ENCODE measurements at regions not wholly inside any gene's neighbourhood (a gene's known extent, or its start where the extent isn't known, plus 50 kb on each side); places are given as distances from the start of the nearest gene placed in this dataset.
"Not testable (repeated sequence)": the region's sequence is repeated elsewhere in the genome, so short reads cannot be mapped to it uniquely, and the experiment has no call there.

- no peaks in the 10 kb centered on the region for H3K27me3 ChIP-seq (ENCODE audit: control insufficient read depth in 5 of 5, insufficient read depth in 4 of 5, low read length in 5 of 5)
- no peak overlapping the region for H3K27ac ChIP-seq (ENCODE audit: low read depth, low read length)
- no peak overlapping the region for H3K4me3 ChIP-seq (ENCODE audit: low read depth in 1 of 5, low read length in 5 of 5)
- no peaks in the 10 kb centered on the region for H3K4me1 ChIP-seq (ENCODE audit: control insufficient read depth in 5 of 5, insufficient read depth in 5 of 5, low read length in 5 of 5)
- no peak overlapping the region for H3K9ac ChIP-seq (ENCODE audit: low read length in 5 of 5)
- H3K9me3 ChIP-seq (ENCODE audit: control insufficient read depth in 5 of 5, low read length in 5 of 5) = peaks cover 0 to 3% (median 0%) of the 10 kb centered on the region in 5 donors
- H3K36me3 ChIP-seq (ENCODE audit: control insufficient read depth in 5 of 5, insufficient read depth in 5 of 5, low read length in 5 of 5) = no peaks in the 10 kb centered on the region
These were observed 477.1 kb upstream of the SPRY2 start for GRCh38 chr13:80817979-80818378.

GRCh38 chr13:80814541-80814940 is 473.6 kb upstream of the SPRY2 start:
- Histone ChIP-seq H3K27me3 (ENCODE audit: control insufficient read depth in 5 of 5, insufficient read depth in 4 of 5, low read length in 5 of 5) (no peaks in the 10 kb centered on the region), H3K9ac (ENCODE audit: low read length in 5 of 5) (no peak overlapping the region), H3K4me1 (ENCODE audit: control insufficient read depth in 5 of 5, insufficient read depth in 5 of 5, low read length in 5 of 5) (no peaks in the 10 kb centered on the region), H3K4me3 (ENCODE audit: low read depth in 1 of 5, low read length in 5 of 5) (no peak overlapping the region), H3K27ac (ENCODE audit: low read depth, low read length) (no peak overlapping the region), H3K36me3 (ENCODE audit: control insufficient read depth in 5 of 5, insufficient read depth in 5 of 5, low read length in 5 of 5) (no peaks in the 10 kb centered on the region), H3K9me3 (ENCODE audit: control insufficient read depth in 5 of 5, low read length in 5 of 5) (peaks cover 0 to 9% (median 0%) of the 10 kb centered on the region in 5 donors)

GRCh38 chr13:80810294-80810693 is 469.4 kb upstream of the SPRY2 start:
- not testable (repeated sequence) for H3K9ac ChIP-seq (ENCODE audit: low read length in 5 of 5); H3K4me1 ChIP-seq (ENCODE audit: control insufficient read depth in 5 of 5, insufficient read depth in 5 of 5, low read length in 5 of 5); H3K27me3 ChIP-seq (ENCODE audit: control insufficient read depth in 5 of 5, insufficient read depth in 4 of 5, low read length in 5 of 5); H3K4me3 ChIP-seq (ENCODE audit: low read depth in 1 of 5, low read length in 5 of 5); H3K9me3 ChIP-seq (ENCODE audit: control insufficient read depth in 5 of 5, low read length in 5 of 5); H3K27ac ChIP-seq (ENCODE audit: low read depth, low read length); H3K36me3 ChIP-seq (ENCODE audit: control insufficient read depth in 5 of 5, insufficient read depth in 5 of 5, low read length in 5 of 5)

GRCh38 chr13:80802946-80803345 is 462.0 kb upstream of the SPRY2 start:
- Histone ChIP-seq H3K4me3 (ENCODE audit: low read depth in 1 of 5, low read length in 5 of 5) (no peak overlapping the region), H3K4me1 (ENCODE audit: control insufficient read depth in 5 of 5, insufficient read depth in 5 of 5, low read length in 5 of 5) (no peaks in the 10 kb centered on the region), H3K36me3 (ENCODE audit: control insufficient read depth in 5 of 5, insufficient read depth in 5 of 5, low read length in 5 of 5) (no peaks in the 10 kb centered on the region), H3K9ac (ENCODE audit: low read length in 5 of 5) (no peak overlapping the region), H3K9me3 (ENCODE audit: control insufficient read depth in 5 of 5, low read length in 5 of 5) (no peaks in the 10 kb centered on the region), H3K27me3 (ENCODE audit: control insufficient read depth in 5 of 5, insufficient read depth in 4 of 5, low read length in 5 of 5) (no peaks in the 10 kb centered on the region), H3K27ac (ENCODE audit: low read depth, low read length) (no peak overlapping the region)

- H3K27ac ChIP-seq (ENCODE audit: low read depth, low read length) = no peak overlapping the region
- H3K27me3 ChIP-seq (ENCODE audit: control insufficient read depth in 5 of 5, insufficient read depth in 4 of 5, low read length in 5 of 5) = no peaks in the 10 kb centered on the region
- peaks cover 0 to 6% (median 0%) of the 10 kb centered on the region in 5 donors for H3K4me1 ChIP-seq (ENCODE audit: control insufficient read depth in 5 of 5, insufficient read depth in 5 of 5, low read length in 5 of 5)
These were observed 457.7 kb upstream of the SPRY2 start for GRCh38 chr13:80798576-80799133.

GRCh38 chr13:80787604-80788003 is 446.7 kb upstream of the SPRY2 start:
- H3K27ac ChIP-seq (ENCODE audit: low read depth, low read length) = no peak overlapping the region
- H3K9me3 ChIP-seq (ENCODE audit: control insufficient read depth in 5 of 5, low read length in 5 of 5) = no peaks in the 10 kb centered on the region
- no peaks in the 10 kb centered on the region for H3K27me3 ChIP-seq (ENCODE audit: control insufficient read depth in 5 of 5, insufficient read depth in 4 of 5, low read length in 5 of 5)
- no peak overlapping the region for H3K4me3 ChIP-seq (ENCODE audit: low read depth in 1 of 5, low read length in 5 of 5)
- H3K4me1 ChIP-seq (ENCODE audit: control insufficient read depth in 5 of 5, insufficient read depth in 5 of 5, low read length in 5 of 5) = peaks cover 0 to 5% (median 0%) of the 10 kb centered on the region in 5 donors
- H3K36me3 ChIP-seq (ENCODE audit: control insufficient read depth in 5 of 5, insufficient read depth in 5 of 5, low read length in 5 of 5) = no peaks in the 10 kb centered on the region
- no peak overlapping the region for H3K9ac ChIP-seq (ENCODE audit: low read length in 5 of 5)

More at GRCh38 chr13:80798576-80799133, 457.7 kb upstream of the SPRY2 start:
- Histone ChIP-seq H3K9ac (ENCODE audit: low read length in 5 of 5) (no peak overlapping the region), H3K36me3 (ENCODE audit: control insufficient read depth in 5 of 5, insufficient read depth in 5 of 5, low read length in 5 of 5) (no peaks in the 10 kb centered on the region), H3K4me3 (ENCODE audit: low read depth in 1 of 5, low read length in 5 of 5) (no peak overlapping the region), H3K9me3 (ENCODE audit: control insufficient read depth in 5 of 5, low read length in 5 of 5) (no peaks in the 10 kb centered on the region)

- H3K4me1 ChIP-seq (ENCODE audit: control insufficient read depth in 5 of 5, insufficient read depth in 5 of 5, low read length in 5 of 5) = peaks cover 0 to 5% (median 0%) of the 10 kb centered on the region in 5 donors
- no peak overlapping the region for H3K9ac ChIP-seq (ENCODE audit: low read length in 5 of 5)
- no peaks in the 10 kb centered on the region for H3K9me3 ChIP-seq (ENCODE audit: control insufficient read depth in 5 of 5, low read length in 5 of 5)
- no peak overlapping the region for H3K27ac ChIP-seq (ENCODE audit: low read depth, low read length)
- H3K27me3 ChIP-seq (ENCODE audit: control insufficient read depth in 5 of 5, insufficient read depth in 4 of 5, low read length in 5 of 5) = no peaks in the 10 kb centered on the region
- H3K4me3 ChIP-seq (ENCODE audit: low read depth in 1 of 5, low read length in 5 of 5) = no peak overlapping the region
- H3K36me3 ChIP-seq (ENCODE audit: control insufficient read depth in 5 of 5, insufficient read depth in 5 of 5, low read length in 5 of 5) = no peaks in the 10 kb centered on the region
These were observed 443.1 kb upstream of the SPRY2 start for GRCh38 chr13:80783926-80784565.

- H3K9ac ChIP-seq (ENCODE audit: low read length in 5 of 5) = no peak overlapping the region
These were observed 441.5 kb upstream of the SPRY2 start for GRCh38 chr13:80782441-80782840.

GRCh38 chr13:80778297-80778696 is 437.4 kb upstream of the SPRY2 start:
- no peak overlapping the region for H3K27ac ChIP-seq (ENCODE audit: low read depth, low read length)
- H3K27me3 ChIP-seq (ENCODE audit: control insufficient read depth in 5 of 5, insufficient read depth in 4 of 5, low read length in 5 of 5) = no peaks in the 10 kb centered on the region
- H3K9ac ChIP-seq (ENCODE audit: low read length in 5 of 5) = no peak overlapping the region

More at GRCh38 chr13:80782441-80782840, 441.5 kb upstream of the SPRY2 start:
- Histone ChIP-seq H3K27ac (ENCODE audit: low read depth, low read length) (no peak overlapping the region), H3K4me3 (ENCODE audit: low read depth in 1 of 5, low read length in 5 of 5) (no peak overlapping the region), H3K36me3 (ENCODE audit: control insufficient read depth in 5 of 5, insufficient read depth in 5 of 5, low read length in 5 of 5) (no peaks in the 10 kb centered on the region), H3K9me3 (ENCODE audit: control insufficient read depth in 5 of 5, low read length in 5 of 5) (no peaks in the 10 kb centered on the region), H3K27me3 (ENCODE audit: control insufficient read depth in 5 of 5, insufficient read depth in 4 of 5, low read length in 5 of 5) (no peaks in the 10 kb centered on the region), H3K4me1 (ENCODE audit: control insufficient read depth in 5 of 5, insufficient read depth in 5 of 5, low read length in 5 of 5) (peaks cover 0 to 5% (median 0%) of the 10 kb centered on the region in 5 donors)

GRCh38 chr13:80757694-80758093 is 416.8 kb upstream of the SPRY2 start:
- no peaks in the 10 kb centered on the region for H3K9me3 ChIP-seq (ENCODE audit: control insufficient read depth in 5 of 5, low read length in 5 of 5)
- H3K4me1 ChIP-seq (ENCODE audit: control insufficient read depth in 5 of 5, insufficient read depth in 5 of 5, low read length in 5 of 5) = no peaks in the 10 kb centered on the region
- no peaks in the 10 kb centered on the region for H3K27me3 ChIP-seq (ENCODE audit: control insufficient read depth in 5 of 5, insufficient read depth in 4 of 5, low read length in 5 of 5)
- no peak overlapping the region for H3K27ac ChIP-seq (ENCODE audit: low read depth, low read length)
- H3K4me3 ChIP-seq (ENCODE audit: low read depth in 1 of 5, low read length in 5 of 5) = no peak overlapping the region
- no peak overlapping the region for H3K9ac ChIP-seq (ENCODE audit: low read length in 5 of 5)
- H3K36me3 ChIP-seq (ENCODE audit: control insufficient read depth in 5 of 5, insufficient read depth in 5 of 5, low read length in 5 of 5) = no peaks in the 10 kb centered on the region

More at GRCh38 chr13:80778297-80778696, 437.4 kb upstream of the SPRY2 start:
- no peak overlapping the region for H3K4me3 ChIP-seq (ENCODE audit: low read depth in 1 of 5, low read length in 5 of 5)
- H3K4me1 ChIP-seq (ENCODE audit: control insufficient read depth in 5 of 5, insufficient read depth in 5 of 5, low read length in 5 of 5) = no peaks in the 10 kb centered on the region
- no peaks in the 10 kb centered on the region for H3K36me3 ChIP-seq (ENCODE audit: control insufficient read depth in 5 of 5, insufficient read depth in 5 of 5, low read length in 5 of 5)
- no peaks in the 10 kb centered on the region for H3K9me3 ChIP-seq (ENCODE audit: control insufficient read depth in 5 of 5, low read length in 5 of 5)
